GM12874 (cell line): ENCODE measurements at regions not wholly inside any gene's neighbourhood (a gene's known extent, or its start where the extent isn't known, plus 50 kb on each side); places are given as distances from the start of the nearest gene placed in this dataset.

Source experiments
- TF ChIP-seq, protein P1 (sequence below): IDR thresholded peaks from 2 replicates; pipeline ENCODE4 v1.5.1; 2011; ENCODE audit warnings: low read depth, mild to moderate bottlenecking, control low read depth, low read length, moderate library complexity; ENCODE audit not compliant: insufficient read depth

DNA sequence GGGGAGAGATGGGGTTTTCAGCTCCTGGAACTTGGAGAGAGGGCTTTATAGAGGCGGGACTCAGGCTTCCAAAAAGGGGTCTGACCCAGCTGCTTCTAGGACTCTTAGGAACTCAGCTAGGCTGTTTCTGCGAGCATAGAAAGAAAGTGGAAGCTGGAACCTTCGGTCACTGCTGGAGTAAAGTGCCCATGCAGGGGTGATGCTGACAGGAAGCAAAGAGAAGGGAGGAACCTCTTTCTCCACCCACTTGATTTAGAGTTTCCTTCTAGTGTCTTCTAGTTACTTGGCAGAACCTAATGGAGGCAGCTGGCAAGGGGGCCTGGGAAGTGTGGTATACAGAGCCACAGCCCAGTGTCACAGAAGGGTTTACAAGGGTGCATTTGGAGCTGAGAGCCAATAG is 283.6 kb downstream of the QKI start:
- TF ChIP-seq, protein P1, sequence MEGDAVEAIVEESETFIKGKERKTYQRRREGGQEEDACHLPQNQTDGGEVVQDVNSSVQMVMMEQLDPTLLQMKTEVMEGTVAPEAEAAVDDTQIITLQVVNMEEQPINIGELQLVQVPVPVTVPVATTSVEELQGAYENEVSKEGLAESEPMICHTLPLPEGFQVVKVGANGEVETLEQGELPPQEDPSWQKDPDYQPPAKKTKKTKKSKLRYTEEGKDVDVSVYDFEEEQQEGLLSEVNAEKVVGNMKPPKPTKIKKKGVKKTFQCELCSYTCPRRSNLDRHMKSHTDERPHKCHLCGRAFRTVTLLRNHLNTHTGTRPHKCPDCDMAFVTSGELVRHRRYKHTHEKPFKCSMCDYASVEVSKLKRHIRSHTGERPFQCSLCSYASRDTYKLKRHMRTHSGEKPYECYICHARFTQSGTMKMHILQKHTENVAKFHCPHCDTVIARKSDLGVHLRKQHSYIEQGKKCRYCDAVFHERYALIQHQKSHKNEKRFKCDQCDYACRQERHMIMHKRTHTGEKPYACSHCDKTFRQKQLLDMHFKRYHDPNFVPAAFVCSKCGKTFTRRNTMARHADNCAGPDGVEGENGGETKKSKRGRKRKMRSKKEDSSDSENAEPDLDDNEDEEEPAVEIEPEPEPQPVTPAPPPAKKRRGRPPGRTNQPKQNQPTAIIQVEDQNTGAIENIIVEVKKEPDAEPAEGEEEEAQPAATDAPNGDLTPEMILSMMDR, result no peak

DNA sequence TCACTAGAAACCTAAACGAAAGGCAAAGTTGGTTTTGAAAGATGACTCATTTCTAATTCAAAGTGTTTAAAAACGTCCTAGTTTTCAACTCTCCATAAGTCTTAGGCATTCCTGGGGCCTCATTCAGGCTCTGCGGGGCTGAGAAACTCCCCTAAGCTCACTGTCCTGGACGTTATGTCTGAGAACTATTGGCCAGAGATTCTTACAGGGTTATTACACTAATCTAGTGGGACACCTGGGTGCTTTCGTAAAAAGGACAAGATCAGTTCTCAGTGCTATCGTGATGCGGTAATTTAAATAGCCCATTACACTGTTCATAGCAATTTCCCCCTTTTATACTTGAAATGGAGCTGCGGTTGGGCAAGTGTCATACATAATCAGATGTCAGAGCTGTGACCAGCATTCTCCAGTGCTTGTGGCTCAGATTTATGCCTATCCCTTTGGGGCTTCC is 280.9 kb downstream of the QKI start:
- TF ChIP-seq, protein P1, result no peak

DNA sequence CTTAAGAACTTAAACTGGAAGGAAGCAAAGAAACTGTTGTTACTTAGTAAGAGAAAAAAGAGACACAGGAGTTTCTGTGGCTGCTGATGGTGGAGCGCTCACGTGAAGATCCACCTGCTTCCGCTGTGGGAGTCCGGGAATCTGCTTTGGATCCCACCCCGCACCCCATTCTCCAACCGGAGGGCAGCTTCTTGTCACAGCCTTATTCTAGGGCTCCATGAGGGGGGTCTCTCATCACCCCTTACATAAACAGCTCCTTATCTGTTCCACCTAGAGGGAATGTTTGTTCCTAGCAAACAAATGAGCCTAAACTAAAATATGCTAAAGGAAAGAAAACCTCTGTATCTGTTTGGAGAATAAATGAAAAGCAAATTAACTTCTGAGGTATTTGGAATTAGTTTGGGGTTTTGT is 280.5 kb downstream of the QKI start:
- TF ChIP-seq, protein P1, result no peak

DNA sequence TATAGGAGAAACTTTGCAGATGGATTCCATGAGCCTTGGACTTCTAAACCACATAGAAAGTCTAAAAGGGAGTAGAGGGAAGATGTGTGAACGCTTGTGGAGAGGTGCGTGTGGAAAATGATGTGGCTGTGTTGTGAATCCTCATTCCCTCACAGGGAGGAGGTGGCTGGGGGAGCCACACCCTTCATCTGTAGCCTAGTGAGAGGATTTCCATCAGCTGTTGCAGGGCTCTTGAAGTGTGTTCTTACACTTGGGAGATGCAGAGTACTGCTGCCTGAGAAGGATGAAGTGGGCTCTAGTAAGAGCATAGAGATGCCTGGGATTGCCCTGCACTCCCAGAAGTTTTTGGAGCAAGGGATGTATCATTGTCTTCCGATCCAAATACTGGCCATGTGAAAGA is 279.6 kb downstream of the QKI start:
- TF ChIP-seq, protein P1, result no peak

DNA sequence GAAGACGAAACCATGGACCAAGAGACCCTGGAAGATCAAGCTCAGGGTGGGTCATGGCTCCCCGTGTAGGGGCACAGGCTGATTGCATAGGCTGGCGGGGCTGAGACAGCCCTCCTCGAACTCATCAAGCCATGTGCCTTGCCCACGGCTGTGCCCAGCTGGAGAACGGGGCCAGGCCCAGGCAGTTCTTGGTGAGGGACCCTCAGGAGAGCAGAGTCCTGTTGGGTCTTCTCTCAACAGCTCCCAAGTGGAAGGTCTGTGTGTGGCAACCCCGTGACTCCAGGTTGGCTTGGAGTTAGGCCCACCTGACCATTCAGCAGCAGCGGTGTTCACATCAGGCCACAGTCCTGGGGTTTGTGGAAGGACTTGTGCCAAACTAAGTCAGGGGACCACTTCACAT is 276.5 kb downstream of the QKI start:
- TF ChIP-seq, protein P1, result no peak

DNA sequence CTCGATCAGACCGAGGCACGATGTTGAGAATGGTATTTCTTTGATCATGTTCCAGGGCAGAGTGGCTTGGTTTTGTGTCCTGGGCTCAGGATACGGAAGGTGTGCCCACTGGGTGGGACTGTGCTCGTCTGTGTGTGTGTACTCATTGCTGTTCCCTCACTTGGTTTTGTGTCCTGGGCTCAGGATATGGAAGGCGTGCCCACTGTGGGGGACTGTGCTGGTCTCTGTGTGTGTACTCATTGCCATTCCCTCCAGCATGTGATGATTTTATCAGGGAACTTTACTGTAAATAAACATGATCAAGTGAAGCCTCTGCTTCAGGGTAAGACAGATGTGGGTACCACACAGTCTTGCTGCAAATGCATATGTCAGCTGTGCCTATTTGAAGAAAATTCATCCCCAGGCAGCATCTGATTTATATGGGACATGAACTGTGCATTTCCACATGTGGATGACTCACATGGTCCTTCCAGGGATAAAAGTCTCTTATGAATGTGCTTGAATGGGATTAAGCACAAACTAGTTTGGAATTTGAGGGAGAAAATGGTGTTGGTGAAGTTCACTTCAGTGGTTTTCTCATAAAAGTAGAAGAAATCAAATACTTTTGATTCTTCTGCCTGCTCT is 274.3 kb downstream of the QKI start:
- TF ChIP-seq, protein P1, result no peak

DNA sequence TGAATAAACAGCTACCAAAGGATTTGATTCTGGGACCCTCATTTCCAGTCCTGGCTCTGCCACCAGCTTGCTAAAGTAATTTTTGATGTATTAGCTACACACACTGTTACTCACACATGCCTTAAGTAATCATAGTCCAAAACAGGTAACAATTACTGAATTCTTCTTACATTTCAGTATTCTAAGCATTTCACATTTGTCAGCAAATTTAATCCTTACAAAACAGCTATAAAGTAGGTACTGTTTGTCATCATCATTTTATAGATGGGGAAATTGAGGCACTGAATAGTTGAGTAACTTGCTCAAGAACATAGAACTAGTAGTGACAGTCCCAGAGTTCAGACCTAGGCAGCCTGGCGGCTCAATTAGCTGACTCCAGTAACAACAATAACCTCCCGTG is 272.6 kb downstream of the QKI start:
- TF ChIP-seq, protein P1, result no peak

DNA sequence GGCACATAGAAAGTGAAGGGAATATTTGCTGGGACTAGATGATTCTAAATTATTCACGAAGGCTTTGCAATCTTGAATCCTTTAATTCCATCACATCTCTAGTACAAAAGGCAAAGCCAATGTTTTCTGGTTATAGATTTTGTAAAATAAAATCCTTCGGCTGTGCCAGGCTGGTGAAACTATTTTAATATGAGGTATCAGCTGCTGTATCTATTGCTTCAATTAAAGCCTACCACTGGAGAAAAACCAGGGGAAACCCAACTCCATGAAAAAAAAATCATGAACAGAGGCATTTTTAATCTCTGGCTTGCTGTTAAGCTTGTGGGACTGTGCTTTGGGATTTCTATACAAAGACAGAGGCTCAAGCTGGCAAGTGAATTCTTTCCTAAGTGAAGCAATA is 271.8 kb downstream of the QKI start:
- TF ChIP-seq, protein P1, result no peak
